SK-N-SH (cell line): ENCODE measurements at regions not wholly inside any gene's neighbourhood (a gene's known extent, or its start where the extent isn't known, plus 50 kb on each side); places are given as distances from the start of the nearest gene placed in this dataset.

Experiments
- ELF1 ChIP-seq: IDR thresholded peaks from 2 replicates; pipeline ENCODE4 v1.4.0; 2012
- GABPA ChIP-seq: IDR thresholded peaks from 2 replicates; pipeline ENCODE4 v1.4.0; 2012; ENCODE audit warnings: low read depth, mild to moderate bottlenecking
- GATA2 ChIP-seq: sonication (generic); formaldehyde crosslinking; IDR thresholded peaks from 2 replicates; pipeline ENCODE4 v1.5.0; 2020; ENCODE audit warnings: mild to moderate bottlenecking, missing genetic modification reagents
- POLR2AphosphoS5 ChIP-seq: IDR thresholded peaks from 2 replicates; pipeline ENCODE4 v1.6.1; 2012; ENCODE audit warnings: low read depth, low read length
- RAD21 ChIP-seq: IDR thresholded peaks from 2 replicates; pipeline ENCODE4 v1.6.1; 2012; ENCODE audit warnings: mild to moderate bottlenecking, low read length
- REST ChIP-seq: IDR thresholded peaks from 2 replicates; pipeline ENCODE4 v1.6.1; 2012; ENCODE audit warnings: mild to moderate bottlenecking, low read depth, low read length, moderate library complexity
- SMC3 ChIP-seq: IDR thresholded peaks from 2 replicates; pipeline ENCODE4 v1.6.1; 2012; ENCODE audit warnings: low read depth, low read length, improper control_type of control experiment
- TAF1 ChIP-seq: IDR thresholded peaks from 2 replicates; pipeline ENCODE4 v1.6.1; 2012; ENCODE audit warnings: low read depth, mild to moderate bottlenecking, low read length, moderate library complexity, borderline replicate concordance
- TCF12 ChIP-seq: IDR thresholded peaks from 2 replicates; pipeline ENCODE4 v1.4.0; 2012
- USF1 ChIP-seq: IDR thresholded peaks from 2 replicates; pipeline ENCODE4 v1.4.0; 2012; ENCODE audit warnings: low read depth, borderline replicate concordance
- TF ChIP-seq, protein P1 (sequence below): fragments of 200-600 bp; sonication (generic); IDR thresholded peaks from 2 replicates; pipeline ENCODE4 v1.6.1; 2017; ENCODE audit warnings: antibody characterized with exemption, mild to moderate bottlenecking, moderate library complexity
- TF ChIP-seq, protein P2 (sequence below): IDR thresholded peaks from 2 replicates; pipeline ENCODE4 v1.4.0; 2012; ENCODE audit warnings: low read depth
- TF ChIP-seq, protein P3 (sequence below): IDR thresholded peaks from 2 replicates; pipeline ENCODE4; 2012
- TF ChIP-seq, protein P4 (sequence below): fragments of 150-350 bp; IDR thresholded peaks from 2 replicates; pipeline ENCODE4 v1.6.1; 2016; ENCODE audit warnings: mild to moderate bottlenecking, low read depth, low read length

DNA sequence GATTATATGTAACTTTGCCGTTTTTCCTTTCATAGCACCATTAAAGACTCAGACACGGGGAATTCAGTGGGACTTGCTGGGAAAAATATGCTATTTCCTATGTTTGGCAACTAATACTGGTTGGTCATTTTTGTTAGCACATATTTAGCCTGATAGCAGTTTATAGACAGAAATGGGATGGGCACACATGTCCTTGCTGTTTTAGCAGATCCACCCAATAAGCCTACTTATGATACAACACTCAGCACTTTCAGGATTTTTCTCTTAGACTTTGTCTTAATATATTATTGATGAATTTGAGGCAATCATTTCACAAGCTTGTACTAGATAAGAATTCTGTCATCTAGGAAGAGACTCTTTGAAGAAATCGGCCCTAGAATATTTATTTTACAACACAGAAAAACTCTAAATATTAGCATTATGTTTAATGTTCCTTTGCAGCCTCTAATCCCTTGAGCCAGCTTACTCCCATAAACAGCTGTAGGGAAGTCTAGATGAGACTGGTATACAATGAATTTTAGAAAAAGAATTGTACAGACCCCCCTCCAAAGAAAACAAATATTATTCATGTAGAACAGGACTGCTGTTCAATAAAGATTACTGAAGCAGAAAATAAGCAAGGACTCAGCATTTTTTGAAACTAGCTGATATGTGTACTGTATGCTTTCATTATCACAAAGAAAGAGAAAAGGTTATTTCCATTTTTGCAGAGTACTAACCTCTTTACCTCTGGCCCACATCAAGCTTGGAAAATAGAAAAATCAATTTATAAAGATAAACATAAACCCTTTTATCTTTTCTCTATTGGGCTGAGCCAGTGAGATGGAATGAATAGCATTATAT, 656.8 kb upstream of the SGO1 start:
- no peak for TF ChIP-seq USF1
- TF ChIP-seq, protein P1, sequence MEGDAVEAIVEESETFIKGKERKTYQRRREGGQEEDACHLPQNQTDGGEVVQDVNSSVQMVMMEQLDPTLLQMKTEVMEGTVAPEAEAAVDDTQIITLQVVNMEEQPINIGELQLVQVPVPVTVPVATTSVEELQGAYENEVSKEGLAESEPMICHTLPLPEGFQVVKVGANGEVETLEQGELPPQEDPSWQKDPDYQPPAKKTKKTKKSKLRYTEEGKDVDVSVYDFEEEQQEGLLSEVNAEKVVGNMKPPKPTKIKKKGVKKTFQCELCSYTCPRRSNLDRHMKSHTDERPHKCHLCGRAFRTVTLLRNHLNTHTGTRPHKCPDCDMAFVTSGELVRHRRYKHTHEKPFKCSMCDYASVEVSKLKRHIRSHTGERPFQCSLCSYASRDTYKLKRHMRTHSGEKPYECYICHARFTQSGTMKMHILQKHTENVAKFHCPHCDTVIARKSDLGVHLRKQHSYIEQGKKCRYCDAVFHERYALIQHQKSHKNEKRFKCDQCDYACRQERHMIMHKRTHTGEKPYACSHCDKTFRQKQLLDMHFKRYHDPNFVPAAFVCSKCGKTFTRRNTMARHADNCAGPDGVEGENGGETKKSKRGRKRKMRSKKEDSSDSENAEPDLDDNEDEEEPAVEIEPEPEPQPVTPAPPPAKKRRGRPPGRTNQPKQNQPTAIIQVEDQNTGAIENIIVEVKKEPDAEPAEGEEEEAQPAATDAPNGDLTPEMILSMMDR, result no peak
- no peak for TF ChIP-seq POLR2AphosphoS5
- TF ChIP-seq, protein P2, sequence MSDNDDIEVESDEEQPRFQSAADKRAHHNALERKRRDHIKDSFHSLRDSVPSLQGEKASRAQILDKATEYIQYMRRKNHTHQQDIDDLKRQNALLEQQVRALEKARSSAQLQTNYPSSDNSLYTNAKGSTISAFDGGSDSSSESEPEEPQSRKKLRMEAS, result no peak
- no peak for TF ChIP-seq REST
- TF ChIP-seq RAD21, result no peak
- TF ChIP-seq, protein P3, sequence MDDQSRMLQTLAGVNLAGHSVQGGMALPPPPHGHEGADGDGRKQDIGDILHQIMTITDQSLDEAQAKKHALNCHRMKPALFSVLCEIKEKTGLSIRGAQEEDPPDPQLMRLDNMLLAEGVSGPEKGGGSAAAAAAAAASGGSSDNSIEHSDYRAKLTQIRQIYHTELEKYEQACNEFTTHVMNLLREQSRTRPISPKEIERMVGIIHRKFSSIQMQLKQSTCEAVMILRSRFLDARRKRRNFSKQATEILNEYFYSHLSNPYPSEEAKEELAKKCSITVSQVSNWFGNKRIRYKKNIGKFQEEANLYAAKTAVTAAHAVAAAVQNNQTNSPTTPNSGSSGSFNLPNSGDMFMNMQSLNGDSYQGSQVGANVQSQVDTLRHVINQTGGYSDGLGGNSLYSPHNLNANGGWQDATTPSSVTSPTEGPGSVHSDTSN, result no peak
- no peak for TF ChIP-seq GATA2
- no peak for TF ChIP-seq GABPA
- TF ChIP-seq TAF1, result no peak
- TF ChIP-seq TCF12, result no peak
- TF ChIP-seq SMC3, result no peak
- TF ChIP-seq, protein P4, sequence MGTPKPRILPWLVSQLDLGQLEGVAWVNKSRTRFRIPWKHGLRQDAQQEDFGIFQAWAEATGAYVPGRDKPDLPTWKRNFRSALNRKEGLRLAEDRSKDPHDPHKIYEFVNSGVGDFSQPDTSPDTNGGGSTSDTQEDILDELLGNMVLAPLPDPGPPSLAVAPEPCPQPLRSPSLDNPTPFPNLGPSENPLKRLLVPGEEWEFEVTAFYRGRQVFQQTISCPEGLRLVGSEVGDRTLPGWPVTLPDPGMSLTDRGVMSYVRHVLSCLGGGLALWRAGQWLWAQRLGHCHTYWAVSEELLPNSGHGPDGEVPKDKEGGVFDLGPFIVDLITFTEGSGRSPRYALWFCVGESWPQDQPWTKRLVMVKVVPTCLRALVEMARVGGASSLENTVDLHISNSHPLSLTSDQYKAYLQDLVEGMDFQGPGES, result no peak
- no peak for TF ChIP-seq ELF1
